Pulmonary artery endothelial cell (primary cell): ENCODE measurements at regions not wholly inside any gene's neighbourhood (a gene's known extent, or its start where the extent isn't known, plus 50 kb on each side); places are given as distances from the start of the nearest gene placed in this dataset.

Source experiments
- DNase-seq: peaks from one replicate; pipeline ENCODE4 v3.0.0-alpha.2; 2011; ENCODE audit warnings: low read depth, low spot score

DNA sequence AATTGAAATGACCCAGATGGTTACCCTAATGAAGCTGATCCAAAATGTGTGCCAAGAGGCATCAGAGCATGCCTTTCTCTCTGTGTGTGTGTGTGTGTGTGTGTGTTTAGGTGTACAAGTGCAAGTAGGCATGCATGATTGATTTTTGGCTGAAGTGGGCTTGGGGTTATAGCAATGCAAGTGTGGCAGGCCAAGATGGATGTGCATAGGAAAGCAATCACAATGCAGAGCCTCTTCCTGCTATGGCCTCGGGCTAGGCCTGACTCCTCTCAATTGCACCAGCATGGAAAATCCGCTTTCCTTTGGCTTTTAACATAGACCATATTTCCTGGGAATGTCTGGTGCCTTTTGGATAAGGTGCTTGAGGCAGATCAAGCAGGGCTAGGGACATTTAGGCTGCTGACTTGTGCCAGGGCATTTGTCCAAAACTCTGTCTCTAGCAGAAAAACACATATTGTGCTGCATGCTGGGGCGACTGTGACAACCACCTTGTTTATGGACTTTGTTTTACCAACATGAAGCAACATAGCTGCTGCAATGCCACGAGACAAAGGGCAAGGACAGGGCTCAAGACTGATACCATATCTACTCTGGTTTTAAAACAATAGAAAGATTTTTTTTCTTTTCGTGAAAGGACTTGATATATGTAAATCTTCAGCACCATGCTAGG, 395.7 kb downstream of the RAPGEF2 start:
- DNase-seq = no peak

DNA sequence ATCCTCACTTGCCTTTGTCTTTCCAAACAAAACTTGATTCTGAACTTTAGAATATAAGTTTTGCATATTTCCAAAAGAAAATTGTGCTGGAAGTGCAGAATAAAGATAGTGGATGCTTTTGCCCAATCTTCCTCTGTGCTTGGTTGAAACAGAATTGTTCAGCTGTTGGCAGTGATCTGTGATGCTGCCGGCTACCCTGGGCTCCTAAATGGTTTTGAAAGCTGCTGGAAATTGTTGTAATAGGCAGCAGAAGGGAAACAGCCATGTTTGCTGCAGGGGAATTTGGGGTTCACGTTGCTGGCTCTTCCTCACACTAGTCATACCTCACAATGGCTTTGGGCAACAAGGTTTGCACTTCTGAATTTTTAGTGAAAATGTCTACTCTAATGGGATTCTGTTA, 398.0 kb downstream of the RAPGEF2 start:
- DNase-seq = no peak

DNA sequence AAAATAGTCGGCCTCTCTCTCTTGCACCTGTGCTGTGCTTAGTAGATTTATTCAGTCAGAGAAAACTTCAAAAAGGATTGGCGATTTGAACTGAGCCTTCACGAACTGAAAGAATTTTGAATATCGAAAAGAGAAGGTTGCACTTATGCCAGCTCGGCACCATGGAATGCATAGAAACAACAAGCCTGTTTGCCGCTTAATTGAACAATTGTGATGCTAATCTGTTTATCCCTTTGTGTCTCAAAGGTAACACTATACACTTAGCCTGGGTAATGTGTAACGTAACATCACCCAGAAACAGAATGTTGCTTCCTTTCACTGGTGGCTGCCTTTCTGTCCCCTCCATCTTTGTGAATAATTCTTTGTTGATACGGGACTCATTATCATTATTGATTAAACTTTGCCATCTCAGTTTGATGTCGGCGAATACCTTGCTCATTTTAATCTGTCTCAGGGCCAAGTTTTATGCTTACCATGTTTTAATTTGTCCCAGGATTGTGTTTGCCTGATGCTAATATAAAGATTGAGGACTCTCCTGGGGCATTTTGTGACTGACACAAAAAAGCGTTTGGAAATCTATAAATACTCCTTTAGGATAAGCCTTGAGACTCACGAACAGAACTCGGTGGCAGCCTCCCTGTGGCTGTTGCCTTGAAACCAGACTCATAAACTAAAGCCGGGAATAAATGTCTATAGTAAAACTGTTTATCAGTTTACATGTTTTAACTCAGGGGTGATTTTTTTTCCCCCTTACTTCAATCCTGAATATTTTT, 400.5 kb downstream of the RAPGEF2 start:
- no peak for DNase-seq

DNA sequence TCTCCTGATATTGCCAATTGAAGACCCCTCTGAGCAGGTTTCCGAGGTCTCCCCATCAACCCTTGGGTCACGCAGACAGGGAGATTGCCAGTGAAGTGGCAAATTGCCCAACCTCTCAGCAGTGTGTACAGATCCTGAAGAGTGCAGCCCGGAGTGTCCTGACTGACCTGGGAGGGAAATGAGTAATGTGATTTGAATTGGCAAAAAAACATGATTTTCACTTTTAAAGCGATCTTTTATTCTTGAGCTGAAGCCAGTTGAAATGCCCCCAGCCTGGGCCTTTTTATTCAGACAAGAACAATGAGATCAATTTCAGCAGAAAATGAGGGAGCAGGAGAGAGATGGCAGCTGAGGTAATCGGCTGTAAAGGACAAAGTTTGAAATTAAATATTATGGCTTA, 401.8 kb downstream of the RAPGEF2 start:
- peak; percentile 39 for DNase-seq

DNA sequence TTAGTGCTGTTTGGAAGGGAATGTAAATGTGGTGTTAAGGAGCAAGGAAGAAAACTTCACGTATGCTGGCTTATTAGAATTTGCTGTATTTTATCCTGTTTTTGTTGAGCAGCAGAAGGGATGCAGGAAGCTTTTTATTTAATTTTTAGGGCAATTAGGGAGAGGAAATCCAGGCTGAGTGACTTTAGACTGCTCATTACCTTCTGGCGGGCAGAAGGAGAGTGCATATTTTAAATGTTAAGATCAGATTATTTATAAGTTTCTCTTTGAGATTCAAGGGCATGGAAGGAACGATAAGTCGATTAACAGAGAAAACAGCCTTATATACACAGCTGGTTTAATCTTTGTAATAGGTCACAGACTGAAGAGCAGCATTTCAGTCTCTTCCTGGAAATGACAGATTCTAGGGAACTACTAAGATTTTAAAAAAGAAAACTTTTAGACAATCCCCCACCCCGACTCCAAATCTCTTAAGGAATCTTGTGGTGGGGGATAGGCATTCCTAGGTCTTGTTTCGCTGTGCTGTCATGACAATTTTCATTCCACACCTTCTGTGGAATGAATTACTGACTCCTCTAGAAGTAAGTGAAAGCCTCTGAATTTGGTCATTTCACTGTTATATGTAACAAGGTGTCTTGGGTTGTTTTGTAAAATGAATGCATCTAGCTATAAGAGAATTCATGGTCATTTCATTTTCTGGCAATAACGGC, 402.5 kb downstream of the RAPGEF2 start:
- DNase-seq = no peak

DNA sequence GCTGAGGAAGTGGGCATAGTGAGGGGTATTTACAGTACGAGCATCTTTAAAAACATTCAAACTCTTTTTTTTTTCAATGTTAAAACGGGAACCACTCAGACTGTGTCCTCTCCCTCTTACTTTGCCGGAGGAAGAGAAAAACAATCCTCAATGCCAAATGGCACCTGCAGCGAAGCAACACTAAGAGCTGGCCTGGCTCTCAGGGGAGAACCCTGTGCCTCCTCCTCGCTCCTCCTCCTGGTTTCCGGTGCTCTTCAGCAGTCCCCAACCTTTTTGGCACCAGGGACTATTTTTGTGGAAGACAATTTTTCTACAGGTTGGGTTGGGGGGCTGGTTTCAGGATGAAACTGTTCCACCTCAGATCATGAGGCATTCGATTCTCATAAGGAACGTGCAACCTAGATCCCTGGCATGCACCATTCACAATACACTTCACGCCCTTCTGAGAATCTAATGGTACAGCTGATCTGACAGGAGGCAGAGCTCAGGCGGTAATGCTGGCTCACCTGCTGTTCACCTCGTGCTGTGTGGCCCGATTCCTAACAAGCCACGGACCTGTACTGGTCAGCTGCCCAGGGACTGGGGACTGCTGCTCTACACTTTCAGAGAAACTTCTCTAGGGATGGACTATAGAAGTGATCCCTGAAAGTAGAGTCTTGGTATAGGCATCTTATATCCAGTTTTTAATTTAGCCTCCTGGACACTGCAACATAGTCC, 404.1 kb downstream of the RAPGEF2 start:
- no peak for DNase-seq

DNA sequence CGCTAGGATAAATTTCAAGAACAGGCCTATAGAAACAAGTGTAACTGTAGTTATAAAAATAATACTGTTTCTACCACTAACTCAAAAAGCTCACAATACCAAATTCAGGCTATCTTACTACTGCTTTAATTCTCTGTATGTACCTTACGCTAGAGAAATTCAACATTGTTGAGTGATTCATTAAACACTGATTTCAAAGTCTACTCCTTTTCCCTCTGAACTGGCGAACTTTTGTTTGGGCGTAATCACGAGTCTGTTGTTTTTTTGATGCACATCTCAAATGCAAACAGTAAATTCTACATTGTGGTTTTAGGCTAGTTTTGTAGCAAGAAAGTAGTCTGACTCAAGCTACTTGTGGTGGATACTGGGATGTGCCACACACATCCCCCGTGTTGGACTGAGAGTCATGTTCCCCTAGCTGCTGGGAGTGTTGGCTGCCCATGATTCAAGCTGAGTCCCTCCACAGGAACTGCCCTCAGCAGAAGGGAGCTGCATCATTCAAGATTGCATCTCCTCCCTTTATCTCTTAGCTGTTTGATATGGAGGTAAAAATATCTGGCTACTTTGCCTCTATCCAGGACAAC, 406.1 kb downstream of the RAPGEF2 start:
- DNase-seq = no peak

DNA sequence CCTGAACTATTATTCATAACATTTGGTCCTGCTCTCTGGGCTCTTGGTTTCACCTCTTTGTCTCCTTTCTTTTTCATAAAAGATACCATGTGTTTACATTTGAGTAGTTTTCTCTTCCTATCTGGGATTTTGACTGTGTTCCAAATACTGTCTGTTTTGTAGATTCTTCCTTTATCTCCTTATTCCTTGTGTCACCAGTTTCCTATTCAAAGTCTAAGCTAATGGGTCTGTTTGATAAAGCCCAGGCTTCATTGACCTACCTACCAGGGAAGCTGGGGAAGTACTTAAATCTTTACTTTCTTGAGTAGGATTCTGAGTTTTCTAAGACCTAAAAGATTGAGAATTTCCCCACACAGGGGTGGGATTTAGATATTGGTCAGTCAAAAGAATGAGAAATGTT, 409.5 kb downstream of the RAPGEF2 start:
- no peak for DNase-seq

DNA sequence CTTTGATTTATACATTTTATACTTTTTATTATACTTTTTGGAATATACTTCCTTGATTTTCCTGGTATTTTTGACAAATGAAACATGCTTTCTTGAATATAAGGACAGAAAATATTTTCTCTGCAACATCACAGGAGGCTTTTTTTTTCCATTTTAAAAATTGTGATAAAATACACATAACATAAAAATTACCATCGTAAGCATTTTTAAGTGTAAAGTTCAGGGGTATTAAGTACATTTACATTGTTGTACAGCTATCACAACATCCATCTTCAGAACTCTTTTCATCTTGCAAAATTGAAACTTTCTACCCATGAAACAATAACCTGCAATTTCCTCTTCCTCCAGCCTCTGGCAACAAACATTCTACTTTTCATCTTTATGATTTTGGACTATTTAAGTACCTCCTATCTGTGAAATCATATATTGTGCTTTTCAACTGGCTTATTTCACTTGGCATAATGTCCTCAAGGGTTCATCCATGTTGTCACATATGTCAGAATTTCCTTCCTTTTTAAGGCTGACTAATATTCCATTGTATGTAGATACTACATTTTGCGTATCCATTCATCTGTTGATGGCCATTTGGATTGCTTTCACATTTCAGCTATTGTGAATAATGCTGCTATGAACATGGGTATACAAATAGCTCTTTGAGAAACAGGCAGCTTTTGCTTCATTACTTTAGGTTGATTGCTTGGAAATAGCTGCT, 412.6 kb downstream of the RAPGEF2 start:
- DNase-seq = no peak

DNA sequence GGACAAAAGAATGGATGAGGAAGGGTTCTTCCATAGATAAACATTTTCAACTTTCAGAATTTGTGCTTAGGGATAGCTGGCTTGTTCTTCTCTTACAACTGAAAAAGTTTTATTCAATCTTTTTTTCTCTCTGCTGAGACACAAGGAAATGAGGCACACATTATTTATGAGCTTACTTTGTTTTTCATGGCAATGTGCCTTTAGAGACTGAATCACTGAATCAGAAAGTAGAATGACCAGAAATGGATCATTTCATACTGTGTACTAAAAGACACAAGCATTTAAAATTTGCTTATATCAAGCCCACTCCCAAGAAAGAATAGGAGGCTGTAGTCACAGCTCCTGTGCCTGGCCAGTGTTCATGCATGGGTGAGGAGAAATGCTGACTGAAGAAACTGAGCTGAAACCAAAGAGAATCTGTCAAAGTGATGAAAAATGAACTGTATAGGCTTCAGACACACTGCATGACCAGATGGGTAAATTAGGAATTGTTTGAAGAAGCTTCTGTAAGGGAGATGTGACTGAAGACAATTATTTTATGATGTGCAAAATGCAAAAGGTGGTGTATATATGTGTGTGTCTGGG, 413.8 kb downstream of the RAPGEF2 start:
- DNase-seq = peak; percentile 13

DNA sequence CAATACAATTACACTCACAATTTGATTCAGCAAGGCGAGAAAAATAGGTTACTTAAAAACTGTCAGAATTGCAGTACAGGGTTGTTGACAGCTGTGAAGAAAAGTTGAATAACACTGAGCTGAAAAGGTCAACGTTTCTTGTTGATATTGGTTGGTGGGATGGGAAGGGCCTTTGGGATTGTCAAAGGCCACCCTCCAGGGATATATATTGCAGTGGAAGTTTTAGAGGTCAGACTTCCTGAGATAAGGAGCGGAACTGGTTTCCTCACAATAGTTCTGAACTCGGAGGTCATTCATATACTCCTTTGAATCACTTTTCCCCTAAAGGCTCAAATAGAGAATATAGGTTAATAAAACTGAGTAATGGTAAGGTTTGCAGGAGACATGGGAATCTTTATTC, 417.2 kb downstream of the RAPGEF2 start:
- peak; percentile 8 for DNase-seq

DNA sequence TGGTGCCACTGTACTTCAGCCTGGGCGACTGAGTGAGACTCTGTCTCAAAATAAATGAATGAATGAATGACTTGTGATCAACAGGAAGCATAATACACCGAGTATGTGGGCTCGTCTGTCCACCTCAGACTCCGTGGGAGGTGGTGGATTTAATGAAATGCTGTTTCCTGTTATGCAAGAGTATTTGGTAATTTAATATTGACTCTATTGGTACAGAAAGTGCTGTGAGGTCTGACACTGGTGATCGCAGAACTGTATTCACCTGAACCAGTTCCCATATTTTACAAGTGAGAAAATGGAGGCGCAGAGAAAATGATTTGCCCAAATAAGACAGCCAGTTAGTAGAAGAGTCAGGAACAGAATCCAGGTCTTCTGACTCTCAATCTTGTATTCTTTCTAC, 423.3 kb downstream of the RAPGEF2 start:
- no peak for DNase-seq

DNA sequence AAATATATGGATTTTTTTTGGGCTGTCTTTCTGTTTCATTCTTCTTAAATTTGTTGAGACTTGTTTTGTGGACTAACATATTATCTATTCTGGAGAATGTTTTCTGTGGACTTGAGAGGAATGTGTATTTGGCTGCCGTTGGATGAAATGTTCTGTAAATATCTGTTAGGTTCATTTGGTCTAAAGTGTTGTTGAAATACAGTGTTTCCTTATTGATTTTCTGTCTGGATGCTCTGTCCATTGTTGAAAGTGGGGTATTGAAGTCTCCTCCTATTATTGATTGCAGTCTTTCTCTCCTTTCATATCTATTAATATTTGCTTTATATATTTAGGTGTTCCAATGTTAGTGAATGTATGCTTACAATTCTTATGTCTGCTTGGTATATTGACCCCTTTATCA, 431.8 kb downstream of the RAPGEF2 start:
- DNase-seq = no peak

DNA sequence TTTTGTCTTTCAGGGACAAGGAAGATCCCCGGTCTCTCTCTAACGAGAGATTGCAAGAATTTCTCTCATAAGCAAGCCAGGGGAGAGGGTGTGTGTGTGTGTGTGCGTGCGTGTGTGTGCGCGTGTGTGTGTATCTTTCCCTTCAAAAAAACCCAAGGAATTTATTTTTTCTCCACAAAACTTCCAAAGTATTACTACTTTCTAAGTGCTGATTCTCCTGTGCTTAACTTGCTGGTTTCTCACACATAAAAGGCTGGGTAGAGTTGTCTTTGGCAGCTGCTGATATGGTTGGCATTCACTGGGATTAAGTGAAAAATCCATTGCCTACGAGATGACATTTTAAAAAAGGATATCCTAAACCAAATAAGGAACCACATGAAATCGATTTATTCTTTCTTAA, 435.7 kb downstream of the RAPGEF2 start:
- DNase-seq = no peak

DNA sequence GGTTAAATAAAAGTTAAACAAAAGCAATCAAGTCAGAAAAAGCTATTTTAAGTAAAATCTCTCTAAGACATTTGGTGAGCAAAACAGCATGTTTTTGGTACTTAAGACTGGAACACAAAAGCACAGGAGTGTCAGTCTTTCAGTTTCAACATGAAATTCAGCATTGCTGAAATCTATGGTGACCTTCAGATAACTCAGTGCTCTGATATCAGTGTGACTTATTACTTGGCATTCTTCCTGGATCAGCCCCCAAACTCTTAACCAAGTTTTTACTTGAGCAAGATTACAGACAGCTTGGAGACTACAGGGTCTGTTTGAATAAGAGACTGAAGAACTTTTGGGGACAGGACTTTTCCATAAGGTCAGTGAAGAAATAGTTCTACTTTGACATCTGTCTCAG, 437.2 kb downstream of the RAPGEF2 start:
- DNase-seq = no peak

DNA sequence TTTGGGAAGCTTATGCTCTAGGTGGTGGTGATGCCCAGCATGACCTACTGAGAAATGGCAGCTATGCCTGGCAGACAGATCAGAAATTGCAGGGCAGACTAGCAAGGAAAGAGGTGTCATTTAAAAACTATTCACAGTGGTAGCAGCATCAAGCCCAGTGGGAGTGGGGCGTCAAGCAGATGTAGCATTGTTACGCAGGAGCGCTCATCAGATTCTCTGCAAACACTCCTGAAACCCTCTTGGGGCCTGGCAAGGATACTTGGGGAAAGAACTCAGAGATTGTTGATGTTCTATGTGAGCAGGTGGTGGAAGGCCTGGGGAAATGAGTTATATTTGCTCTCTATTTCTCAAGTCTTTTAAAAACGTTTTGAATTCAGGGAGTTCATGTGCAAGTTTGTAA, 437.6 kb downstream of the RAPGEF2 start:
- DNase-seq = no peak

DNA sequence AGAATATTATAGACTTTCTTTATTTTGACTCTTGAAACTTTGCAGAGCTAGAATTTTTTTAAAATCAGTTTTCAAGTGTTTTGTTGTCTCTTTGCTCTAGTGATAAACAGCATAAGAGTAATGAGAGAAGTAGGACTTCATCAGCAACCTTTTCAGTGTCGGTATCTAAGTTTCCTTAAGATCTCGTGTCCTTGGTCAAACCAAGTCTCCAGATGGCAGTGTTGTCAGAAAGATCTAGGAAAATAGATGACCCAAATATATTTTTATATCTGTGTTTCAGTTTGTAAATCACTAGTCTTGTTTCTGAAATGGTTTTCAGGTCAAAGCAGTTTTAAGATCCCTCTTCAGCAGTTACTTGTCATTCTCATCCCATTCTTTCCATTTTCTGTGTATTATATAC, 438.3 kb downstream of the RAPGEF2 start:
- DNase-seq = no peak

DNA sequence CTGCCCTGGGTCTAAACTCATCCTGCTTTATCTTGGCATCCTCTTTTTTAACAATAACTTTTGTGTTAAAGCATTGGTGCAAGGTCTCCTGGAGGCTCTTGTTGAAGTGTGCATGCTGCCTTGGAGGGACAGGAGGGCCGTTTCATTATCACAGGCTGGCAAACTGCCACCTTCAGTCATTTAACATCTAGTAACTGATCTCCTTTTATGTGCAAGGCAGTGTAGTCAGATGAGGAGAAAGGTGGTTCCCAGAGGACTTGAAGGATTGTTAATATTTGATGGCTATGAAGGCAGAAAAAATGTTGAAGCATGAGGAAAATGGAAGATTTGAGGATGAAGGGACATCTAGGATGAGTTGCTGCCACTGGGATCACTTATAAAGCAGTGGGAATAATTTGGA, 439.4 kb downstream of the RAPGEF2 start:
- no peak for DNase-seq

DNA sequence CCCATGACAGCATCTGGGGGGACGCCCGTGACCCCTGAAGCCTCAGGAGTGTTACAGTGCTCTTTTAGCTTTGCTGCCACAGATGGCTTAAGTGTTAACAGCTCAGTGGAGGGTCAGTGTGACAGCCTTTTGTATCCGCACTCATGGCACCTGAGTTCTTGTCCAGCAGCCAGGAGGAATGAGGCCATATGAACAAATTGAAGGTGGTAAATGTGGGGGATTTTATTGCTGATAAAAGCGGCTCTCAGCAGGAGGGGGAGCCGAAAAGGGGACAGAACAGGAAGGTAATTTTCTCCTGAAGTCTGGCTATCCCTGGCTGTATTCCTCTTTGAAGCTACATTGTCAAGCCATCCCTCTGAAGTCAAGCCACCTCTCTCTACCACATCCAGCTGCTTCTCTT, 441.0 kb downstream of the RAPGEF2 start:
- DNase-seq = no peak

DNA sequence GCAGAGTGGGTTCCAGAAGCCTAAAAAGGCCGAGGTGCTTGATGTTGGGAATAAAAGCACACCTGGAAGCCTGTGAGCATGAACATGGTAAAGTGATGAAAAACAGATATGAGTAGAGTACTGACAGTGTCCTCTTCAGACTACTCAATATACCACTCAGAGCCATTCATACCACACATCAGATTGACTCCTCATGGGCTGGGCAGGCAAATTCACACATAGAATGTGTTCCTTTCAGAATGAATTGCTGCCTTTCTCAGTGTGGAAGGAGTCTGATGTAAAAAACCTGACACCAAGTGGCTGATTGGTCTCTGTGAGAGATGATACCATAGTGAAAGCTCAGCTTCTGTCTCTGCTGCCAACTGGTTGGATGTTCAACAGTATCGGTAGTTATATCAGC, 442.7 kb downstream of the RAPGEF2 start:
- no peak for DNase-seq
